ENCODE measurements at regions not wholly inside any gene's neighbourhood (a gene's known extent, or its start where the extent isn't known, plus 50 kb on each side); places are given as distances from the start of the nearest gene placed in this dataset.

GRCh38 chr3:187903697-187904096, 158.4 kb upstream of the BCL6 start:
- no peak for DNase-seq

- DNase-seq, result no peak
Observed at GRCh38 chr3:187906416-187906815, 161.1 kb upstream of the BCL6 start.

DNA sequence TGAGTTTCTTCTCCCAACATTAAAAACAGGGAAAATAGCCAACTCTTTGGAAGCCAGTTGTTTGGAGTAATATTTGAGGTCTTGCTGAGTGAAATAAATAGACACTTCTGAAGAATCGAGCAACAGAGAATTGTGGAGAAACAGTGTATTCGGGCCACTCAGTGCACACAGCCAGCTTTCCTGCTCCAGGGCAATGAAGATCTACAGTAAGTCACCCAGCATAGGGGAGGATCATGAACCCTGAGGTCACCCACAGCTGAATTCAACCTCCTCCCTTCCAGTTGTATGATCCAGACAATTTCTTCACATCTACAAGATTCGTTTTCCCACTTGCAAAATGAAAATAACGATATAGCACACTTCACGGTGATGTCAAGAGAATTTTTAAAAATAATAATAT, 161.7 kb upstream of the BCL6 start:
- no peak for DNase-seq

- no peak for DNase-seq
Observed at GRCh38 chr3:187909866-187910265, 164.6 kb upstream of the BCL6 start.

DNA sequence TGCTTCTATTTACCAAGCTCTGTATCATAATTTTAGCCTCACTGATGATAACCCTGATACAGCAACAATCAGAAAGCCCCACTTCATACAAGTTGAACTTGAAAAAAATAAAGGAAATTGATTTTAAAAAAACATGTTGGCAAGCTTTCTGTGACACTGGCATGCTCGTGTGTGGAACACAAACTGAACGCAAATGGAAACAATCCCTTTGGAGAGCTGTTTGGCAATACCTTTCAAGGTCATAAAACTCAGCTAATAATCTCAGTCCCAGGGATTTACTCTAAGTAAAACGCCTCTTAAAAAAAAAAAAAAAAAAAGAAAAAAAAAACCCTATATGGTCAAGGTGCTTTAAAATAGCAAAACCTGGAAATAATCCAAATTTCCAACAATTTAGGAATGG, 166.7 kb upstream of the BCL6 start:
- DNase-seq, result no peak

GRCh38 chr3:187913617-187914033, 168.4 kb upstream of the BCL6 start:
- no peak for DNase-seq

- DNase-seq, result no peak
Observed at GRCh38 chr3:187914231-187914630, 169.0 kb upstream of the BCL6 start.

GRCh38 chr3:187916072-187916471, 170.8 kb upstream of the BCL6 start:
- DNase-seq, result no peak

DNA sequence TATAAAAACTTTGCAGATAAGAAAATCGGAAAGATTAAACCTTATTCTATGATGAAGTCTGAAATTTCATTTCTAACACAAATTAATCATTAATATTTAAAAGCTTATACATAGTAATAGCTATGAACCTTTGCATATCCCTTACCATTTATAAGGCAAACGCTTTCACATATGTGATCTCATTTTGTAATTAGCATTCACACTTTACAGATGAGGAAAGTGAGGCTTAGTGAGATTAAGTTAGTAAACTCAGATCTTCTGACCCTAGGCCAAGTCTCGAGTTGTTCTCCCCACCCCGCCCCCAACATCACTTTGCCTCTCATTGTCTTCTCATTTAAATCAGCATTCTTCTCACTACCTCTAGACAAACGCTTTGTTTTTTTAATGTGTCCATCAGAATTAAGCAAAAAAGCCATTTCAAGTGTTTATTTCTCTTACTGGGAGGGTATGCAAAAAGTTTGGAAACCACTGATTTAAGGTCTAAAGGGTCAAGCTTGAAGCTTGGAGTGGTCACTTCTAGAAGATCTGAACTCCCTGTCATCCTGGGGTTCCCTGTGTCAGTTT, 172.9 kb upstream of the BCL6 start:
- no peak for DNase-seq

DNA sequence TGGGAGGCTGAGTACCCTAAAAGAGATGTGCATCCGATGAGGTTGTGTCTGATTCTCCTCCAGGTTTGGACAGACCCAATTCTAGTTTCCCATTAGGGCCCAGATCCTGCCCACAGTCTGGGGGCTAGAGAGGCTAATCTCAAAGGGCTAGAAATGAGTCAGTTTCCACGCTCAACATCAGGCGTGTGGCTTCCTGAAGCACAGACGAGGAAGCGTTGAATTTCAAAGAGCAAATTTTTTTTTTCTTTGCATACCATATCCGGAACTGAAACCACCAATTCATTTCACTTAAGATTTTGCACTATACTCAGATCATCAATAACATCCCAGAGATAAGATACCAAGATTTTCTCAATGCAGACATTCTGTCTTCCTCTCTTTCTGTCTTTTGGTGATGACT, 173.8 kb upstream of the BCL6 start:
- DNase-seq, result peak; percentile 55 to 74

GRCh38 chr3:187919544-187919943, 174.3 kb upstream of the BCL6 start:
- peak in 1 of 2 donors; percentile 28 for DNase-seq

DNA sequence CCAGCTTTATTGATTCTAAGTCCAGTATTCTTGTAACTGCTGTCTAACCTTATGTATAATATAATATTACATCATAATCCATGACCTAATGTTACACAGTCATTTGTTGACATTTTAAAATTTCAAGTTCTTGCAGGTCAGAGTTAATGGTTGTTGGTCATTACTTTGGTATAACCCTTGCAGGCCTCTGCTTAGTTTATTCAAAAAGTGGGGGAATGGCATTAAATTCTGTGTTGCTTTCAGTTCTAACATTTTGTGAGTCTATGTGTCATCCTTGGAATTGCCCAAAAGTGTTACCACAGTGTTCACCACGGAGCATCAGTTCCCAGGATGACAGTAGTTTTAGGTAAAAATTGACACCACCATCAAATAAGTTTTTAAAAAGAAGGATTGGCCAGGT, 174.8 kb upstream of the BCL6 start:
- no peak for DNase-seq

- DNase-seq, result no peak
Observed at GRCh38 chr3:187920913-187921312, 175.6 kb upstream of the BCL6 start.

DNA sequence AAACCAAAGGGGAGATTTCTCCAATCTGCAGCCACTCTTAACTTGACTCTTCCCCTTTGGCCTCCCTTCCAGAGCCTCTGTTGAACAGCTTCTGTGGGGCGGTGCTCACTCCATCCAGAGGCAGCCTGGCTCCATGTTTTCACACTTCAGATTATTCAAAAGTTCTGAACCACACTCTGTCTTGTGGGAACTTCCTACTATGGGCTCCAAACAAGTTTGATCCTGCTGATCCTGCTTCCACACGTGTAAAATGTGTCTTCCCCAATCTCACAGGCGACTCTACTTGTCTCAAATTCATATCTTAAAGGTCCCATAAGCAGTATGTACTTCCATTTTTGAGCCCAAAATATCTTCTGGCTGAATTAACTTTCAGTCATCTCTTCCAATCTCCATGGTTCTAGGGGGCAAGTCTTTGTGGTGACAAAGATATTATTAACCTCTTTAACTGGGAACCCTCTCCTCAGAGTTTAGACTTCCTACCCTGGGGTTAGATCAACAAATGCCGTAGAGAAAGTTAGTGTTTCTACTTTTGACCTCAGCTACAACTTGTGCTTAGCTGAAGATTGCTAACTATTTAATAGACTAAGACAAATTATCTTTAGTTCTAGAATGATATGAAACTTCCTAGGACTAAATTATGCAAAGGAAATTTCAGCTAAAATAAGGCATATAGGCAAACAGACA, 176.3 kb upstream of the BCL6 start:
- DNase-seq, result no peak

DNA sequence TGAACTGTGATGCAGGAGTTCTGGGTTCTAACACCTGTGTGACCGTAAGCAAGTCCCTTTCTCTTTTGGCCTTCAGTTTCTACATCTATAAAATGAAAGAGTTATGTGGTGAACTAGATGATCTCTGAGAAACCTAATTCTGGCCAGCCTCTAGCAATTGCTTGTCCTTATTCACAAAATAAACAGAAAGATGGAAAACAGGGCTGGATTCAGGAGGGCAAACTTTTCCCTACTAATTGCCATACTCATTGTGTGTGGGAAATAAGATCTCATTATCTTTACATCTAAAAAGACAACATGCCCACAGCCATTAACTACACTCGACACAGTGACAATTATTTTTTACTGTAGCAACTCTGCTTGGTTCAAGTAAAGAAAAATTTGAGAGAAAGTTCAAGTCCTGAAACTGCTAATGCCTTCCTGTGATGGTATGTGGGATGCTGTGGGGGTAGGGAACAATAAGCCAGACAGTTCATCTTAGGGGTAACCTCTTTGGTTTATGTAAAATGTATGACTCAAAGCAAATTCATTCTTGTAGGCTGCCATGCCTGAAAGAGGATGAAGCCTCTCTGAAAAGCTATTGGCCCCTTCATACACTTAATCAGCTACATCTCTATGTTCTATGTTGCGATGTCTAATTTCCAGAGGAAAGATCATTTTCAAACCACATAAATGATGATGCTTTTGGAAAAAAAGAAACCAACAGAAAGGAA, 177.6 kb upstream of the BCL6 start:
- DNase-seq, result no peak

DNA sequence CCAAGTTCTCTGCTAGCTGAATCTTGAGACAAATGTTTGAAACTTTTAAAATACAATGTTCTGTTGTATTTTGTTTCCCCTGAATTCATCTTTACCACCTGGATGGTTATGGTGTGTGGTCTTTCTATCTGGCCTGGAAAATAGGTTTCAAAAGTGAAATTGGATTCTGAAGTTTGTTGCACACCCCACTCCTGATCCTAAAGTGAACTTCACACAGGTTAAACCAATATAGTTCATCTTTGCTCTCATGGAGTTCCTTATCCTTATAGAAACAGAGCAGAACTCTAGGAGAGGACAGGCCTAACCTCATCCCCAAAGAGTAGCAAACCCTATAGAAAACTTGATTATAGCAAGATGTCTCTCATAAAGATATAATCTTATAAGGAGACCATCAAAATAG, 179.4 kb upstream of the BCL6 start:
- no peak for DNase-seq

DNA sequence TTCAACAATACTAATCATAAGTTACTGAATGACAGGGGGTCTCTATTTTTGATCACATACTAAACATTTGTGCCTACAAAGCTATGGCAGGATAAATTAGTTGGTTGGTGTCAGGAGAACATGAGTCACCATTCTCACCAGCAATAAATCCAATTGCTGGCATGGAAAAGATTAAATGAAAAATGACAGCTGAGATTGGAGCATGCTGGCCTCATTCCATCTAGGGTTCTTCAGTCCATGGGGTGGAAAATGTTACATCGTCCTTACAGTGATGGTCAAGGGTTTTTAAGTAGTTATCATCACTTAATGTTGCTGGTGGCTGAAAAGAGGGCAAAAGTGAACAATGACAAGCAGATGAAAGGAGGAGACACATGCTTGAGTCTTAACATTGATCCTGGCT, 180.1 kb upstream of the BCL6 start:
- no peak for DNase-seq

GRCh38 chr3:187926620-187927019, 181.4 kb upstream of the BCL6 start:
- DNase-seq, result no peak

DNA sequence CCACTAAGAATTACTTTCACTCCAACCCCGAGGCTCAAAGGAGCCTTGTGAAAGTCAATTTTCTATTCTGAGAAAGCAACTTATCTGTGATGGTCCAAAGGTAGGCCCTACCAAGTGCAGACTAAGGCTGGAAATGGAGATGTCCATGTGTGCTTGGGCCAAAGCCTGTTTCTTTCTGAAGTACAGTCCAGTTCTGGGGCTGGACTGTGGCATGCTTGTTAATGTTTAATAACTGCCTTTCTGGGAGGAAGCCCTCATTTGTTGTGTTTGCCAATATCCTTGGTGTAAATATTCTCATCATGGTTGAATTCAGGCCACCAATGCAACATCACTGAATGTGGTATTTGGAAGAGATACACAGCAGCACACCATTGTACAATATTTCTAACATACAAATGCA, 182.3 kb upstream of the BCL6 start:
- DNase-seq, result no peak

- no peak for DNase-seq
Observed at GRCh38 chr3:187929112-187929816, 184.0 kb upstream of the BCL6 start.

GRCh38 chr3:187930021-187930420, 184.8 kb upstream of the BCL6 start:
- no peak for DNase-seq

- DNase-seq, result no peak
Observed at GRCh38 chr3:187931101-187931500, 185.8 kb upstream of the BCL6 start.

- DNase-seq, result no peak
Observed at GRCh38 chr3:187931770-187932278, 186.6 kb upstream of the BCL6 start.

GRCh38 chr3:187932530-187932929, 187.3 kb upstream of the BCL6 start:
- no peak for DNase-seq

Measured in CD4-positive, alpha-beta T cell treated with Interferon alpha-2 for 1 hour (primary cell).